NOMO-1 treated with dmso at 0.1 percent for 144 hours (cell line): ENCODE measurements at regions not wholly inside any gene's neighbourhood (a gene's known extent, or its start where the extent isn't known, plus 50 kb on each side); places are given as distances from the start of the nearest gene placed in this dataset.
"Not testable (repeated sequence)": the region's sequence is repeated elsewhere in the genome, so short reads cannot be mapped to it uniquely, and the experiment has no call there.

Experiments
- DNase-seq: peaks from one replicate; lab custom pipeline; 2025; ENCODE audit not compliant: unreplicated experiment; lab: John Stamatoyannopoulos, UW

DNA sequence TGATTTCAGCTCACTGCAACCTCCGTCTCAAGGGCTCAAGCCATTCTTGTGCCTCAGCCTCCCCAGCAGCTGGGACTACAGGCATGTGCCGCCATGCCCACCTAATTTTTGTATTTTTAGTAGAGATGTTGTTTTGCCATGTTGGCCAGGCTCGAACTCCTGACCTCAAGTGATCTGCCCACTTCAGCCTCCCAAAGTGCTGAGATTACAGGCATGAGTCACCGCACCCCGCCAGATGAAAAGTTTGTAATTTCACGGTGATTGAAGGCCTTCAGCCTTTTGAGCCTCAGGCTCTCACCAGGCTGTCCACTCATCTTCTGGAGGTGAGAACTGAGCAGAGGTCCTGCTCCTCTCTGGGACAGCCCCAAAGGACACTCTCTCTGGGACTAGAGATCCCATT is 103.2 kb downstream of the HIF1AN start:
- DNase-seq, result not testable (repeated sequence)

- DNase-seq, result no peak
Measured at GRCh38 chr10:100642295-100642994, 102.9 kb upstream of the PAX2 start.

DNA sequence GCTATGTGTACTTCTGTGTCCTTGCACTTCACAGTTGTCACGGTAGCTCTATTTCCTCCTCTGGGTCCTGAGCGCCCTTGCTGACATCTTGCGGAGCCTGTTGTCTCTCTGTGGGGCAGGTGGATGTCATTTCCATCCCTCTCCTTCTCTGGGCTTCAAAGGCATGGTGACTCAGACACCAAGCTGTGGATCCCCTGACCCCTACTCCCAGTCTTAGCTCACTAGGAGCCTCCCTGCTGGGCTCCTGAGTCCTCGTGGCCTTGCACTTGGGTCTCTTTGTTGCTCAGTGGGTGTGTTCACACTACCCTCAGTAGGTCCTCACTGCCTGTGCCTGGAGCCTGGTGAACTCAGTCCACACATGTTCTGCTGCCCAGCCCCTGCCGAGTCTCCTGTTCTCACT is 100.3 kb upstream of the PAX2 start:
- DNase-seq, result no peak

DNA sequence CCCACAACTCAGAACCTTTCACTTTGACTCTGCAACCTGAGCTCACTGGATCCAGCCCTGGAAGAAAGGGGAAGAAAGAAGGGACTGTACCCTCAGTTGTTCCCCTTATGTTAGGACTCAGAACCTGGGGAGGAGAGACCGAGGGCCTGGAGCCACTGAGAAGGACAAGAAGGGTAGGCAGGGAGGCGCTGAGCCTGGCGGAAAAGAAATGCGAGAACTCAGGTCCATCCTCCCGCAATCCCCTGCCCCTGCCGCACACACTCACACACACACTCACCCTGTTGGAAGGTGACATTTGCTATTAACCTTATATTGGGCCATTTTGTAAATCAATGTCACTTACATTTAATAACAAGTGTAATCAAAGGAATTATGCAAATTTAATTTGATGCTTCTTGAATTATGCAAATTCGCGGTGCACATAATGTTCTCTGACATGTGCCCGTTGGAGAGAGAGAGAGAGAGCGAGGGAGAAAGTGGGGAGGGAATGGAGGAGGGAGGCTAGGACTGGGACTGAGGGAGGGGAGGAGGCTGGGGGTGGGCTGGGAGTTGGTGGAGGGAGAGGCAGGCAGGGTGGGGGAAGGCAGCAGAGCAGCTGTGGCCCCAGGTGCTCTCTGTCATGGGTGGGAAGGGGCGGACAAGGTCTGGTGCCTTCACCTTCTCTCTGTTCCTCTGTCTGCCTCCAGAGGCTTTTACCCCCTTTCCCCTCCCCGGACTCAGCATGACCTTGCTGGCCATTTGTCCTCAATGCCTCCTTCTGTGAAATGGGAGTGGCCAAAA is 99.6 kb upstream of the PAX2 start:
- DNase-seq, result no peak

GRCh38 chr10:100647928-100648327 is 97.5 kb upstream of the PAX2 start:
- no peak for DNase-seq

GRCh38 chr10:100650693-100651092 is 94.7 kb upstream of the PAX2 start:
- no peak for DNase-seq

GRCh38 chr10:100651099-100651498 is 94.3 kb upstream of the PAX2 start:
- not testable (repeated sequence) for DNase-seq

DNA sequence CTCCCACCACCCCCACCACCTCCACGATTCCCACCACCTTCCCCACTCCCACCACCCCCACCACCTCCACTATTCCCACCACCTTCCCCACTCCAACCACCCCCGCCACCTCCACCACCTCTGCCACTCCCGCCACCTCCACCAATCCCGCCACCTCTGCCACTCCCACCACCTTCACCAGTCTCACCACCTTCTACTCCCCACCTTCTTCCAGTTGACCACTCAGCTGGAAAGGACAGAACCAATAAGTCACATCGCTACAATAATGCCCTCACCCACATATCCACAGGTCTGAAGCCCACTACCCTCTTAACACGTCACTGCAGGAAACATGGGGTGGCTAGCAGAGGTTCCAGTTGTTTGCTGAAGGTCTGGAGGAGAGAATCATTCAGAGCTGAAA is 93.5 kb upstream of the PAX2 start:
- no peak for DNase-seq

DNA sequence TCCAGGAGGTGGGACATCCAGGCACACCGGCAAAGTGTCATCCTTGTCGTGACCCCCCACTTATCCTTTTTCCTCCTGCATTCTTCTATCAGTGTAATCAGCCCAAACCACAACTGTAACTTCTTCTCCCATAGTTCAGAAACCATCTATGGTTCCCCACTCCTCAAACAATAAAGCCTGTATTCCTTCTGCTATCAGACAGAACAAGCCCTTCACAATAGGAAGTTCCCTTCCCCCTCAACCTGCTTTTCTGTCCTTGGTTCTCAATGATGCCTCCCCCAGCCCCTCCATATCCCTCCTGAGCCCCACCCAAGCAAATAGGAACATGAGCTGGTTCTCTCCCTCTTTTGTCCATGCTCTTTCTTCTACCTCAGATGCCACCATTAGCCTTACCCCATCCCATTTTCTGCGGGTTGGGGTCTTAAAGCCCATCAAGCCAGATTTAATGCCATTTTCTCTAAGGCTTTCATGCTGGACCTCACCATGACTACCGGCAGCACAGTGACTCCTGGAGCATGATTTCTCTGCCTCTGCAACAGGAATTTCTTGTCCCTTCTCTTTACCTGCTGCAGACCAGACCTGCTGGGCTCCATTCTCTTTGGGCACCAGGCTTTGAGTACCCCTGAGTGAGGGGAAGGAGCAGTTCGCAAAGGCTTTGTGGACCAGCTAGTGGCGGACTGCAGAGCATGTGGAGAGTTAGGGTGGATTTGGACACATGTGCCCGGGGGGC is 92.8 kb upstream of the PAX2 start:
- DNase-seq, result no peak

GRCh38 chr10:100653238-100653956 is 92.0 kb upstream of the PAX2 start:
- no peak for DNase-seq

- no peak for DNase-seq
Measured at GRCh38 chr10:100653957-100654781, 91.2 kb upstream of the PAX2 start.

DNA sequence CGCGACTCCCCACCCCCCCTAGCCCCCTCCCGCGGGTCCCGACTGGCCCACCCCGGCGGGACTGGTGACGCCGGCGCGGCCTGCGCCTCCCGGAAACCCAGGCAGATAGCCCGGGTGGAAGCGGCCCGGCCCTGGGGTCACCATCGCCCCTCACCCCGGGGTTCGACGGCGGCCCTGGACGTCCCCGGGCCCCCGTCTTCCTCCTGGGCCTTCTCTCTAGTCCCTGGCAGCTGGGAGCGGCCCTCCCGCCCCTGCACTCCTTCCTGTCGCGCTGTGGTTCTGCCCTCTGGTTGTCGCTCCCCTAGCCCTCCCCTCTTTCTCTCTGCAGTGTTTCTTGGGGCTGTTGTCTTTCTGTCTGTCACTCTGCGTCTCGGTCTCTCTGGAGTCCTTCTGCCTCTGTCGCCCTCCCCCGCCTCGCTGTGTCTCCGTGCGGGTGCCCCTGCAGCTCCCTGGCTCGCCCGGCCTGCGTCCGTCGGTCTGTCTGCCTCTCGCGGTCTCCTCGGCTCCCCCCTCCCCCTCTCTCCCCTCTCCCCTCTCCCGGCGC is 90.5 kb upstream of the PAX2 start:
- DNase-seq, result no peak

- DNase-seq, result no peak
Measured at GRCh38 chr10:100655326-100655759, 90.0 kb upstream of the PAX2 start.

DNA sequence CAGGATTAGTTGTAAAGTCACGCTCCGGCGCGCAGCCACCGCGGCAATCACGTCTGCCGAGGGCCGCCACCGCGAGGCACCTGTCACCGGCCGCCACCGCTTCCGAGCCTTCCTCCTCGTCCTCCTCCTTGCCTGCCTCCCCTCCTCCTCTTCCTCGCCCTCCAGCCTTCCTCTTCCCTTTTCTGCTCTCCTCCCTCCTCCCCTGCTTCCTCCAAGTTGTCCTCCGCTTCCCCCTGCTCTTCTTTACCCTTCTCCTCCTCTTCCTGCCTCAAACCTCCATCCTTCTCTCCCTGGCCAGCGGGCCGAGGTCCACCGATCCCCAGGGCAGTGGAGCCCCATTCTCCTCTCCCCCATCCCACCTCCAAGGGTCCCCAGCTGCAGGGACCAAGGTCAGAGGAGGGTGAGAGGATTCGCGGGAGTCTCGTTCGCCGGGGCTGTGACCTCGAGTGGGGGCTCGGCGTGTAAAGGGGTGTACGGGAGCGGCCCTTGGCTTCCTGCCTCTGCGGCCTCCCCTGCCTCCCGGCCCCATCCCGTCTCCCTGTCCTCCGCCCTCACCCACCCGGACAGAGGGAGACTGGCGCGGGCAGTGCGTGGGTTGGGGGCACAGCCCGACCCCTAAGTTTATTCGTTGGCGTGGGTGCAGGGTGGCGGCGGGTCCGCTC is 89.5 kb upstream of the PAX2 start:
- no peak for DNase-seq

GRCh38 chr10:100656454-100656853 is 88.9 kb upstream of the PAX2 start:
- no peak for DNase-seq

DNA sequence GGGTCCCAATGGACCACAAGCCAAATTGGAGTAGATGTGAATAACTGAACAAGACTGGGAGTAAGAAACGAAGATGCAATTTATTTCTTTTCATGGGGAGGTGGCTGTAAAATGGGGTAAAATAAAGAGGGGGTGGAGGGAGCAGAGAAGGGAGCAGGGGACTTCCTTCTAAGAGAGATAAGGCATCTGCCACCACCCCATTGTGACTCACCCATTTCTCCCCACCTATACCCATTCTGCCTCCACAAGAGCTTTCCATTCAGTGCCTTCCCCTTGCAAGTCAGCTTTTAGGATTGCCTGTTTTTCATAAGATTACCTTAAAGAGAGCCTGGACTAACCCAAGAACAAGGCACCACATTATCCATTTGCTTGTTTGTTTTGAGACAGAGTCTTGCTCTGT is 87.1 kb upstream of the PAX2 start:
- no peak for DNase-seq

DNA sequence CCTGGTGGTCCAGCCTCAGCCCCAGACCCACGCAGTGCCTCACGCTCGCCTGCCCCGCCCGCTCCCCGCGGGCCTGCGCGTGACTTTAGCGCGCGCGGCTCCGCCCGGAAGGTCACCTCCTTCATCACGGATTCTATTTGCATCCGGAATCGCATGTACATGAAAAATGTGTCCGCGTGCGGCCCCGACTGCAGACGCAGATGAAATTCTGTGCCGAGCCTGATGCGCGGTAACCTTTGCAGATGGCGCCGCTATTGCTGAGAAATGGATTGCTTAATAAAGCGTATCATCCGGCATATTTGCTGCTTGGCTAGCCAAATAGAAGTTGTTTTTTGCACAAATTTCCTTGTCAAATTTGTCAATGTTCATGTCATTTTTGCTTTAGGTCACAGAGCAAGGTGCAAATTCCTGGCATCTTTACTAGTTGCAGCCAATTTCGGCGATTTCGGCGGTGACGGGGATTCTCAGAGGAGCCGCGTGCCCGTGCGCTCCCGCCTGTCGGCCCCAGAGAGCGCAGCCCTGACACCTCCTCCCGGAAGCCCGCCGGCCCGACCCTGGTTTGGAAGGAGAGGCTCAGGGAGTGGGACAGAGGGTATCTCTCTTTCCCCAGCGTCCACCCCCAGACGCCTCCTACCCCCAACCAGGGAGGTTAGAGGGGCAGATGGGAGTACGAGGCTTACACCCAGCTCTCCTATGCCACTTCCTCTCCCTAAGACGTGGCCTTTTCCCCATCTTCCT is 85.9 kb upstream of the PAX2 start:
- no peak for DNase-seq

GRCh38 chr10:100660365-100660764 is 85.0 kb upstream of the PAX2 start:
- DNase-seq, result no peak

DNA sequence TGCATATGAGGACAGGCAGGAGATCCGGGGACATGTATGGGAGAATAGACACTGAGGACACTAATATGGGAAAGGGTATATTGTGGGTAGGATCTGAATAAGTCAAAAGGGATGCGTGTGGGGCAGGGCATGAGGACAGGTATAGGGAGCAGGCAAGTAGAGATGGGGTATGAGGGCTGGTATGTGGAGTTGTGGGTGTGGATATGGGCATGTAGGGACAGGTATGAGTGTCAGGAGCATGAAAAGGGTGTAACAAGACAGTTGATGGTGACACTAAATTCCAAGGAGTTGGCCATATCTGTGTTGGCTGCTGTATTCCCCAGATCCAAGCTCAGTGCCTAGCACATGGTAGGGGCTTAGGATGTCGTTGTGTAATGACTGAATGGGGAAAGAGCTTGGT is 84.4 kb upstream of the PAX2 start:
- no peak for DNase-seq
